Skeletal muscle satellite cell (primary cell): ENCODE measurements at regions not wholly inside any gene's neighbourhood (a gene's known extent, or its start where the extent isn't known, plus 50 kb on each side); places are given as distances from the start of the nearest gene placed in this dataset.

ENCODE experiments used
- H3K27me3 ChIP-seq: 2 replicates; pipeline ENCODE4 v1.7.0; 2013; ENCODE audit warnings: low read length; ENCODE audit not compliant: control insufficient read depth, insufficient read depth
- H3K36me3 ChIP-seq: 2 replicates; pipeline ENCODE4 v1.7.0; 2013; ENCODE audit warnings: mild to moderate bottlenecking, control low read depth, low read length; ENCODE audit not compliant: insufficient read depth
- H3K4me1 ChIP-seq: 2 replicates; pipeline ENCODE4 v1.7.0; 2013; ENCODE audit warnings: low read length; ENCODE audit not compliant: control insufficient read depth, insufficient read depth
- H3K4me2 ChIP-seq: 2 replicates; pipeline ENCODE4 v1.7.0; 2013; ENCODE audit warnings: mild to moderate bottlenecking, low read length
- H3K4me3 ChIP-seq: 2 replicates; pipeline ENCODE4 v1.7.0; 2013; ENCODE audit warnings: low read length
- H3K9ac ChIP-seq: 2 replicates; pipeline ENCODE4 v1.7.0; 2013; ENCODE audit warnings: mild to moderate bottlenecking, low read depth, low read length, moderate library complexity
- H3K9me3 ChIP-seq: replicated peaks from 2 replicates; pipeline ENCODE4 v1.7.0; 2013; ENCODE audit warnings: mild to moderate bottlenecking, control low read depth, low read length

GRCh38 chr16:65538976-65539375 lies 417.1 kb upstream of the CDH11 start:
- Histone ChIP-seq H3K4me2 (no peak overlapping the region), H3K27me3 (no peaks in the 10 kb centered on the region), H3K4me3 (no peak overlapping the region), H3K36me3 (no peaks in the 10 kb centered on the region), H3K4me1 (no peaks in the 10 kb centered on the region), H3K9ac (no peak overlapping the region), H3K9me3 (no peaks in the 10 kb centered on the region)

DNA sequence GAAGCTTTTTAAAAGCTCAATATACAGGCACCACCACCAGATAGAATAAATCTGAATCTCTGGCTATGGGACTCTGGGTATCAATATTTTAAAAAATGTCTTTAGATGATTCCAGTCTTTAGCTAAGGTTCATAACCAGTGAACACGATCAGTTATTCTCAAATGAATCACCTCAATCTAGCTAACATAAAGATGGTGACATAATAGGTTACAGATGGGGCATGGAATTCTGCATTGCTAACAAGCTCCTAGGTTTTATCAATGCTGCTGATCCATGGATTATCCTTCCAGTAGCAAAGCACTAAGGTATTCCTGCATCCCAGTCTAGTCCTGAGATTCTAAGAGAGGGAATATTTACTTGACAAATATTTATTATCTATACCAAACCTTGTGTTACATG lies 415.5 kb upstream of the CDH11 start:
- H3K27me3 ChIP-seq: no peaks in the 10 kb centered on the region
- no peak overlapping the region for H3K9ac ChIP-seq
- H3K4me3 ChIP-seq: no peak overlapping the region
- no peaks in the 10 kb centered on the region for H3K36me3 ChIP-seq
- no peaks in the 10 kb centered on the region for H3K9me3 ChIP-seq
- H3K4me1 ChIP-seq: no peaks in the 10 kb centered on the region
- H3K4me2 ChIP-seq: no peak overlapping the region

DNA sequence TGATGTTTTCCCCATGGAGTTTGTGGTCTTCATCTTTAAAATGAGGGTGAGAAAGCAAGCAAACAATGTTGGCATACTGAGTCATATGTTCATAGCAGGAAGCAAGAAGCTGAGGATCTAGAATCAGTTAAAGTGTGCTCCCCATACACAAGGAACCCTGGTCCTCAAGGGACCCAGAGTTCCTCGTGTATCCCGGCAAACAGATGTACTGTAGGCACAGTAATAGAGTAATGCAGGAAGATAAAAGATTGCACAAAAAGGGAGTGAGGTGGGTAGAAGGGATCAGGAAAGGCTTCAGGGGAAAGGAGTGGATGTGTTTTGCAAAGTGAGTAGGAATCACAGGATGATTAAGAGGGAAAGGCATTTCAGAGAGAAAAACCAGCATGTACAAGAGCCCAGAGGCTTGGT lies 412.3 kb upstream of the CDH11 start:
- no peak overlapping the region for H3K9ac ChIP-seq
- H3K36me3 ChIP-seq: no peaks in the 10 kb centered on the region
- H3K4me1 ChIP-seq: no peaks in the 10 kb centered on the region
- H3K4me2 ChIP-seq: no peak overlapping the region
- H3K9me3 ChIP-seq: no peaks in the 10 kb centered on the region
- no peak overlapping the region for H3K4me3 ChIP-seq
- no peaks in the 10 kb centered on the region for H3K27me3 ChIP-seq

DNA sequence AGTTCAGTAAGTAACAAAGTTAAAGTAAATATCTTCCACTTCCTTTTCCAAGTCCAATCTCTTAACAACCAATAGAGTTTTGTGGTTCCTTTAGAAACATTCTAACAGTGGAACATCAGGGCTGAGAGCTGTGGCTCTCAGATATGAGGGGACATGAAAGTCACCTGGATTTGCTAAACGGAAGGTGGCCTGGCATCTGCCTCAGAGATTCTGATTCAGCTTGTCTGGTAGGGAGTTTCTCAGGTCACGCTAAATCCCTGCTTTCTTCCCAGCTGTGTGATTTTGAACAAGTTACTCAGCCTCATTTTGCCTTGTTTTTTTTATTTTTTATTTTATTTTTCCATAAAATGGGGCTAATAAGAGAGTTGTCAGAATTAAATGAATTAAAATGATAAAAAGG lies 411.0 kb upstream of the CDH11 start:
- H3K9ac ChIP-seq: no peak overlapping the region
- H3K4me1 ChIP-seq: no peaks in the 10 kb centered on the region
- no peaks in the 10 kb centered on the region for H3K27me3 ChIP-seq
- H3K4me3 ChIP-seq: no peak overlapping the region
- H3K9me3 ChIP-seq: no peaks in the 10 kb centered on the region
- H3K36me3 ChIP-seq: no peaks in the 10 kb centered on the region
- no peak overlapping the region for H3K4me2 ChIP-seq

GRCh38 chr16:65532258-65532657 lies 410.4 kb upstream of the CDH11 start:
- H3K9ac ChIP-seq: no peak overlapping the region
- H3K4me2 ChIP-seq: peak overlapping the region; percentile 59
- no peaks in the 10 kb centered on the region for H3K36me3 ChIP-seq
- peak overlapping the region; percentile 33 for H3K4me3 ChIP-seq
- H3K4me1 ChIP-seq: no peaks in the 10 kb centered on the region
- no peaks in the 10 kb centered on the region for H3K9me3 ChIP-seq
- no peaks in the 10 kb centered on the region for H3K27me3 ChIP-seq

- Histone ChIP-seq H3K4me1 (no peaks in the 10 kb centered on the region), H3K4me2 (no peak overlapping the region), H3K9me3 (no peaks in the 10 kb centered on the region), H3K27me3 (no peaks in the 10 kb centered on the region), H3K4me3 (no peak overlapping the region), H3K9ac (no peak overlapping the region), H3K36me3 (no peaks in the 10 kb centered on the region)
Measured at GRCh38 chr16:65531475-65531874, 409.6 kb upstream of the CDH11 start.

DNA sequence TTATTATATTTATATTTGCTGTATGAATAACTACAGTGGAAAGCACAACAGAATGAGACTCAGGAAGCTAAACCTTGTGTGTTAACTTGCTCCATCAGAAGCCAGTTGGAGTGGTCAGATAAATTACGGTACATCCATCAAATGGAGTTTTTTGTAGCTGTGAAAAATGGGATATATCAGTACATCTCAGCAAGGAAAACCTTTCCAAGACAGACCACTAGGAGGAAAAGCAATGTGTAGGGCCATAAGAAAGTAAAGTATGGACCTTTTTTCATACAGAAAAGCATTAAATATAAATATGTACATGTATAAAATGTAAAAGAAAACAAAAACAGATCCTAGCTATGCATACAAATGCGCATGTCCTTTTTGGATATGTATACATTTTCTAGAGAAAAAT lies 403.8 kb upstream of the CDH11 start:
- no peak overlapping the region for H3K4me2 ChIP-seq

DNA sequence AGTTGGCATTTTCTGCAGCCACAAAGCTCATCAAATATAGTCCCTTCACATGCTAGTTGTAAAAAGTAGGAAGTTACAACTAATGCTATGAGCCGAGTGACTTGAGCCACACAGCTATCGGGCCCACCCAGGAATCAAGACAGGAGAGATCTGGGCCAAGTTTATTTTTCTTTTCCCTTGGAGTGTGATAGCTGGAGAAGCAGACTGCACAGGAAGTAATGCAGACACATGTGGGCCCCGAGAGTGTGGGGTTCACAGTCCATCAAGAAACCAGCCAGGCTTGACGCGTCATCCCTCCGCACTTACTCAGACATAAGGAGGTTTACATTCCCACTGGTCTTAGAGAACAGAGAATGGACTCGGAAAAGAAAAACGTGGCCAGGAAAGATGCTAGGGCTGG lies 403.1 kb upstream of the CDH11 start:
- no peaks in the 10 kb centered on the region for H3K36me3 ChIP-seq
- peaks cover 7% of the 10 kb centered on the region for H3K4me1 ChIP-seq
- H3K9me3 ChIP-seq: no peaks in the 10 kb centered on the region
- H3K9ac ChIP-seq: no peak overlapping the region
- no peaks in the 10 kb centered on the region for H3K27me3 ChIP-seq
- H3K4me2 ChIP-seq: no peak overlapping the region
- H3K4me3 ChIP-seq: no peak overlapping the region

More for the DNA sequence above, 403.8 kb upstream of the CDH11 start:
- H3K9me3 ChIP-seq: no peaks in the 10 kb centered on the region
- no peaks in the 10 kb centered on the region for H3K27me3 ChIP-seq
- H3K4me3 ChIP-seq: no peak overlapping the region
- no peak overlapping the region for H3K9ac ChIP-seq
- peaks cover 7% of the 10 kb centered on the region for H3K4me1 ChIP-seq
- H3K36me3 ChIP-seq: no peaks in the 10 kb centered on the region

DNA sequence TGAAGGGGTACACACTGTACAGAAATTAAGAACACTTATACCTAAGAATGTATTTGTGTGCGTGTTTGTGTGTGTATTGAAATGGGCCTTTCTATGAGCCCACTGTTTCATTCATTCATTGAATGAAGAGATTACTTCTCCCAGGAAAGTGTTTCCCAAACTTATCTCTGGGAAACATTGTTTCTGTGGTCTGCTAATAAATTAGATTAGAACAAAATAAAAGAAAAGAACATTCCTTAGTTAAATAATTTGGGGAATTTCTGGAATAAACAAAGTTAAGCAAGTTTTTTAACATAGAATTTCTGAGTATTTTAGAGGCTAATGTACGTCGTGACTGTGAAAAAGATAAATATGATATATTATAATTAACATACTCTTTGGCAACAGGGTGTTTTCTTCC lies 402.4 kb upstream of the CDH11 start:
- H3K36me3 ChIP-seq: no peaks in the 10 kb centered on the region
- H3K9ac ChIP-seq: no peak overlapping the region
- H3K9me3 ChIP-seq: no peaks in the 10 kb centered on the region
- no peaks in the 10 kb centered on the region for H3K27me3 ChIP-seq
- H3K4me3 ChIP-seq: no peak overlapping the region
- H3K4me1 ChIP-seq: peaks cover 7% of the 10 kb centered on the region
- no peak overlapping the region for H3K4me2 ChIP-seq

DNA sequence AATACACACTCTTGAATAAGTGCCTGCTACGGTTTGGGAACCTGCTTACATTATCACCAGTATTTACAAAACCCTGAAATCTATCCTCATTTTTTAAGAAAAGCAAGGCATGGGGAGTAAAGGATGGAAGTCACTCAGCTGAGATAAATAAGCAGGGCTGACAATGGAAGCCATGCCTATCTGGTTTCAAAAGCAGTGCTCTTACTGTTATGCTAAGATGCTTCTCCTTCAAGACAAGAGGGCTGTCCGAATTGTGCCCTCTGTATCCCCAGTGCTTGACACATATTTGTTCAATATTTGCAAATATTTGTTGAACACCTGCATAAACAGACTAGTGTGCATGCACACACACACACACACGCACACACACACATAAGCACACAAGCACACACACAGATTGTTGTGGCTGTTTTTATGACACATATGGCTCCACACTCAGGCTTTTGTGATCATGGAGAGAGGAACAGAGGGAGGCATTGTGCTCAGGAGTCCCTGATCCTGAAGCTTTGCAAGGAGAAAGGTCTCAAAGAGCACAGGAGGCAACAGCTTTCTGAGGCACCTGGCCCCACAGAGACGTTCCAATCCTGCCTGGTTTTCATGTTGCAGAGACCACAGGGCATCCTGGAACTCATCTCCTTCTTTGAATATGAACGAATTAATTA lies 401.6 kb upstream of the CDH11 start:
- Histone ChIP-seq H3K4me1 (peaks cover 7% of the 10 kb centered on the region), H3K9ac (no peak overlapping the region), H3K9me3 (no peaks in the 10 kb centered on the region), H3K27me3 (no peaks in the 10 kb centered on the region), H3K36me3 (no peaks in the 10 kb centered on the region), H3K4me2 (no peak overlapping the region), H3K4me3 (no peak overlapping the region)

GRCh38 chr16:65522412-65522811 lies 400.5 kb upstream of the CDH11 start:
- H3K27me3 ChIP-seq: no peaks in the 10 kb centered on the region
- no peak overlapping the region for H3K9ac ChIP-seq
- H3K9me3 ChIP-seq: no peaks in the 10 kb centered on the region
- H3K4me3 ChIP-seq: no peak overlapping the region
- no peak overlapping the region for H3K4me2 ChIP-seq
- no peaks in the 10 kb centered on the region for H3K36me3 ChIP-seq
- H3K4me1 ChIP-seq: peaks cover 7% of the 10 kb centered on the region

DNA sequence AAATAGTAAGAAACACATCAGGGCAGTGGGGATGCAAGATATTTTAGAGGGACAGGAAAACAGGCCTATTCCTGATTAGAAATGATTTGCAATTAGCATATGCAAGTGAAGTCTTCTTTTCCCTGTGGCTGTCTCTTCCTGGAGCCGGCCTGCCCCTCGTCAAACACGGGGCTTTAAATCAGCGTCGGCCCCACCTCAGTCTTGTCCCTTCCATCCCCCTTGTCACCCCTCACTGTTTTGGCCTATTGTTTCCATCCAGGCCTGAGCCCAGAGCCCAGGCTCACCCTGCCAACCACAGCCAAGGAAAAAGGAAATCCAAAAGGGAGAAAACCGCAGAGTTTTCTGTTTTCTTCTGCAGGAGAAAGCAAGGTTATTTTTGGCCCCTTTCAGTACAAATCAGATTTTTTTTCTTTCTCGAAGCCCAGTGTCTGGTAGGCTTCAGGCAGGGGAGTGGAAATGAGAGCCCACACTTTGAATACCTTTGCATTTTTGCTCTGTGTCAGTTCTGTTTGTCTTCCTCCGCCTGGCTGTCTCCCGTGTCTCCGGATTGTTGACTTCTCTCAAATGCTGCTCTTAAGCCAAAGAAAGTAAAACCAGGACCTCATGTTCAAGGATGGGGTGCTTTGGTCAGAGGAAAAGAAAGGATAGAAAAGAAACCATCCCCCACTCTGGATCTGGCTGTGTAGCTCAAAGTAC lies 399.9 kb upstream of the CDH11 start:
- Histone ChIP-seq H3K9me3 (no peaks in the 10 kb centered on the region), H3K4me1 (peaks cover 7% of the 10 kb centered on the region), H3K4me2 (no peak overlapping the region), H3K27me3 (peaks cover under 1% of the 10 kb centered on the region), H3K9ac (no peak overlapping the region), H3K36me3 (no peaks in the 10 kb centered on the region), H3K4me3 (no peak overlapping the region)
